ENCODE measurements at regions not wholly inside any gene's neighbourhood (a gene's known extent, or its start where the extent isn't known, plus 50 kb on each side); places are given as distances from the start of the nearest gene placed in this dataset.

DNA sequence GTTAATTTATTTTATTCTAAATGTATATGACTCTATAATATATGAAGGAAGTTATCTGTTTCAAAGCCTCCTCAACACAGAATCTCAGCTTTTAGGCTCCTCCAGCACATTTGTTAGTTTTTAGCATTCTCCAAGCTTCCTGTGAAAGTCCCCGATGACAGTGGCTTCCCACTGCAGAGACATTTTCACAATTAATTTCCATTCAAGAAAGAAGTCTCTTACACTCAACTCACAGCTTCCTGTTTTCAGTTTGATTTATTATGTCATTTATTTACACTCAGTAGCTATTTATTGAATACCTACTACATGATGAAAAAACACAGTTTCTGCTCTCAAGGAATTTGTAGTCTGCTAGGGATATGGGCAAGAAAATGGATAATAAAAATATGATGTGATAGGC, 2228.2 kb upstream of the WWC1 start:
- TF ChIP-seq, protein P1, sequence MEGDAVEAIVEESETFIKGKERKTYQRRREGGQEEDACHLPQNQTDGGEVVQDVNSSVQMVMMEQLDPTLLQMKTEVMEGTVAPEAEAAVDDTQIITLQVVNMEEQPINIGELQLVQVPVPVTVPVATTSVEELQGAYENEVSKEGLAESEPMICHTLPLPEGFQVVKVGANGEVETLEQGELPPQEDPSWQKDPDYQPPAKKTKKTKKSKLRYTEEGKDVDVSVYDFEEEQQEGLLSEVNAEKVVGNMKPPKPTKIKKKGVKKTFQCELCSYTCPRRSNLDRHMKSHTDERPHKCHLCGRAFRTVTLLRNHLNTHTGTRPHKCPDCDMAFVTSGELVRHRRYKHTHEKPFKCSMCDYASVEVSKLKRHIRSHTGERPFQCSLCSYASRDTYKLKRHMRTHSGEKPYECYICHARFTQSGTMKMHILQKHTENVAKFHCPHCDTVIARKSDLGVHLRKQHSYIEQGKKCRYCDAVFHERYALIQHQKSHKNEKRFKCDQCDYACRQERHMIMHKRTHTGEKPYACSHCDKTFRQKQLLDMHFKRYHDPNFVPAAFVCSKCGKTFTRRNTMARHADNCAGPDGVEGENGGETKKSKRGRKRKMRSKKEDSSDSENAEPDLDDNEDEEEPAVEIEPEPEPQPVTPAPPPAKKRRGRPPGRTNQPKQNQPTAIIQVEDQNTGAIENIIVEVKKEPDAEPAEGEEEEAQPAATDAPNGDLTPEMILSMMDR (IDR thresholded peaks at IDR 0.05; ENCODE audit: poor library complexity, severe bottlenecking): no peak
- TF ChIP-seq, protein P2, sequence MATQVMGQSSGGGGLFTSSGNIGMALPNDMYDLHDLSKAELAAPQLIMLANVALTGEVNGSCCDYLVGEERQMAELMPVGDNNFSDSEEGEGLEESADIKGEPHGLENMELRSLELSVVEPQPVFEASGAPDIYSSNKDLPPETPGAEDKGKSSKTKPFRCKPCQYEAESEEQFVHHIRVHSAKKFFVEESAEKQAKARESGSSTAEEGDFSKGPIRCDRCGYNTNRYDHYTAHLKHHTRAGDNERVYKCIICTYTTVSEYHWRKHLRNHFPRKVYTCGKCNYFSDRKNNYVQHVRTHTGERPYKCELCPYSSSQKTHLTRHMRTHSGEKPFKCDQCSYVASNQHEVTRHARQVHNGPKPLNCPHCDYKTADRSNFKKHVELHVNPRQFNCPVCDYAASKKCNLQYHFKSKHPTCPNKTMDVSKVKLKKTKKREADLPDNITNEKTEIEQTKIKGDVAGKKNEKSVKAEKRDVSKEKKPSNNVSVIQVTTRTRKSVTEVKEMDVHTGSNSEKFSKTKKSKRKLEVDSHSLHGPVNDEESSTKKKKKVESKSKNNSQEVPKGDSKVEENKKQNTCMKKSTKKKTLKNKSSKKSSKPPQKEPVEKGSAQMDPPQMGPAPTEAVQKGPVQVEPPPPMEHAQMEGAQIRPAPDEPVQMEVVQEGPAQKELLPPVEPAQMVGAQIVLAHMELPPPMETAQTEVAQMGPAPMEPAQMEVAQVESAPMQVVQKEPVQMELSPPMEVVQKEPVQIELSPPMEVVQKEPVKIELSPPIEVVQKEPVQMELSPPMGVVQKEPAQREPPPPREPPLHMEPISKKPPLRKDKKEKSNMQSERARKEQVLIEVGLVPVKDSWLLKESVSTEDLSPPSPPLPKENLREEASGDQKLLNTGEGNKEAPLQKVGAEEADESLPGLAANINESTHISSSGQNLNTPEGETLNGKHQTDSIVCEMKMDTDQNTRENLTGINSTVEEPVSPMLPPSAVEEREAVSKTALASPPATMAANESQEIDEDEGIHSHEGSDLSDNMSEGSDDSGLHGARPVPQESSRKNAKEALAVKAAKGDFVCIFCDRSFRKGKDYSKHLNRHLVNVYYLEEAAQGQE (IDR thresholded peaks at IDR 0.05; ENCODE audit: borderline replicate concordance): no peak
- no peak for TF ChIP-seq EZH2 (IDR thresholded peaks at IDR 0.05; ENCODE audit: borderline replicate concordance, insufficient read depth, low read length, poor library complexity, severe bottlenecking)
- no peak for TF ChIP-seq RAD21 (conservative IDR thresholded peaks at IDR 0.05)
- TF ChIP-seq SMC3 (conservative IDR thresholded peaks at IDR 0.05; ENCODE audit: poor library complexity): no peak
- no peak for TF ChIP-seq TAF1 (IDR thresholded peaks at IDR 0.05; ENCODE audit: low read depth)
- no peak for TF ChIP-seq EP300 (conservative IDR thresholded peaks at IDR 0.05; ENCODE audit: poor library complexity, severe bottlenecking)
